ENCODE measurements at regions not wholly inside any gene's neighbourhood (a gene's known extent, or its start where the extent isn't known, plus 50 kb on each side); places are given as distances from the start of the nearest gene placed in this dataset.

DNA sequence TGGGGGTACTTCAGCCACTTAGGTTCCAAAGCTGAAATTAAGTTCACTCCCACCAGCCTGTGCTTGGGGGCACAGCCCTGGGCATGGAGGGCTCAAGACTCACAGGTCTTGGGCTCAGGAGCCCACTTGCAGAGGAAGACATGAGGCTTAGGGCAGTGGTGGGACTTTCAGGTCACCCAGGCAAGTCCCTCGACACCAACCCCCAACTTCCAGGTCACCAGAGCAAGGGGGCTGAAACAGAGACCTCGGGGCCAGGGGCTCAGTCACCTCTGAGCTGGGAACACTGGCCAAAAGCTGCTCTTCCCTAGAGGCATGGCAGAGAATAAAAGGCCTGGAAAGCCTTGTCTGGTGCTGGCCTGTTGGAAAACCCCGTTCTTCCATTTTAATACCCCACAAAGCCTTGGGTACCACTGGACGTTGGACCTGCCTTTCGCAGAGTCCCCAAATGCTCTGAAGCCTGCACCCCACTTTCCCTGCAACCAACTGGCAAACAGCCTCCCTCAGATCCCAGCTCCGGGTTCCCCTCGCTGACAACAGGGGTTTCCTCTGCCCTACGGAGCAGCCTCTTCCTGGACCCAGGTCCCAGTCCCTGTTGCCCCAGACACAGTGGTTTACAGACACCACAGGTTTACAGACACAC lies 160.9 kb upstream of the PMEPA1 start:
- H3K9me3 ChIP-seq, result no peaks in the 10 kb centered on the region
- H3K27me3 ChIP-seq, result peaks cover 0 to 45% (median 4%) of the 10 kb centered on the region in 3 donors
- 56 to 83% (median 69%) methylated on average over 7 to 8 of the region's 8 CpGs for WGBS, 5 donors
- TF ChIP-seq, protein P1, sequence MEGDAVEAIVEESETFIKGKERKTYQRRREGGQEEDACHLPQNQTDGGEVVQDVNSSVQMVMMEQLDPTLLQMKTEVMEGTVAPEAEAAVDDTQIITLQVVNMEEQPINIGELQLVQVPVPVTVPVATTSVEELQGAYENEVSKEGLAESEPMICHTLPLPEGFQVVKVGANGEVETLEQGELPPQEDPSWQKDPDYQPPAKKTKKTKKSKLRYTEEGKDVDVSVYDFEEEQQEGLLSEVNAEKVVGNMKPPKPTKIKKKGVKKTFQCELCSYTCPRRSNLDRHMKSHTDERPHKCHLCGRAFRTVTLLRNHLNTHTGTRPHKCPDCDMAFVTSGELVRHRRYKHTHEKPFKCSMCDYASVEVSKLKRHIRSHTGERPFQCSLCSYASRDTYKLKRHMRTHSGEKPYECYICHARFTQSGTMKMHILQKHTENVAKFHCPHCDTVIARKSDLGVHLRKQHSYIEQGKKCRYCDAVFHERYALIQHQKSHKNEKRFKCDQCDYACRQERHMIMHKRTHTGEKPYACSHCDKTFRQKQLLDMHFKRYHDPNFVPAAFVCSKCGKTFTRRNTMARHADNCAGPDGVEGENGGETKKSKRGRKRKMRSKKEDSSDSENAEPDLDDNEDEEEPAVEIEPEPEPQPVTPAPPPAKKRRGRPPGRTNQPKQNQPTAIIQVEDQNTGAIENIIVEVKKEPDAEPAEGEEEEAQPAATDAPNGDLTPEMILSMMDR (IDR thresholded peaks at IDR 0.05), result no peak
- TF ChIP-seq POLR2AphosphoS5 (IDR thresholded peaks at IDR 0.05) (no peak), POLR2A (IDR thresholded peaks at IDR 0.05) (no peak), EP300 (IDR thresholded peaks at IDR 0.05) (no peak)
- intact Hi-C loops (cut with DNase I; ENCODE audit: low total_unique reads), result no loop called here
- H3K4me1 ChIP-seq, result no peaks in the 10 kb centered on the region
- H3K27ac ChIP-seq, result no peak overlapping the region
- H3K36me3 ChIP-seq, result no peaks in the 10 kb centered on the region
- H3K4me3 ChIP-seq, result no peak overlapping the region
- DNase-seq, result no peak

DNA sequence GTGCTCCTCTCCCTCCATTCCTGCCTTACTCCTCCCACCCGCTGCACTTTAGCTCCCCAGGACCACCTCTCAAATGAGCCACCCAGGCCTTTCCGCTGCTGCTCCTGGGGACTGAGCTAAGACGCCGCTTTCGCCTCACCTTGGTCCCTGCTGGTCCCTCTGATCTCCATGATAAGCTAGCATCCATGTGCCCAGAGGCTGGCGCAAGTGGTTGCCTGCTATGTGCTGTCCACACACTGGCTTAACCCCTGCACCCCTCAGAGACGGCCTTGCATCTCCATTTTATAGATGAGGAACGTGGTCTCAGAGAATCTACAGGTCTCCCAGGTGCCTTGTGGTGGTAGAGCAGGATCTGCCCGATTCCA lies 160.1 kb upstream of the PMEPA1 start:
- no peaks in the 10 kb centered on the region for H3K36me3 ChIP-seq
- WGBS, 5 donors, result 65 to 74% (median 71%) methylated on average over 9 of the region's 9 CpGs
- H3K4me3 ChIP-seq, result no peak overlapping the region
- H3K4me1 ChIP-seq, result no peaks in the 10 kb centered on the region
- H3K27me3 ChIP-seq, result peaks cover 0 to 45% (median 4%) of the 10 kb centered on the region in 3 donors
- H3K27ac ChIP-seq, result no peak overlapping the region
- intact Hi-C loops (cut with DNase I; ENCODE audit: low total_unique reads), result no loop called here
- H3K9me3 ChIP-seq, result no peaks in the 10 kb centered on the region
- no peak for DNase-seq
- TF ChIP-seq POLR2AphosphoS5 (IDR thresholded peaks at IDR 0.05) (no peak), POLR2A (IDR thresholded peaks at IDR 0.05) (no peak)

DNA sequence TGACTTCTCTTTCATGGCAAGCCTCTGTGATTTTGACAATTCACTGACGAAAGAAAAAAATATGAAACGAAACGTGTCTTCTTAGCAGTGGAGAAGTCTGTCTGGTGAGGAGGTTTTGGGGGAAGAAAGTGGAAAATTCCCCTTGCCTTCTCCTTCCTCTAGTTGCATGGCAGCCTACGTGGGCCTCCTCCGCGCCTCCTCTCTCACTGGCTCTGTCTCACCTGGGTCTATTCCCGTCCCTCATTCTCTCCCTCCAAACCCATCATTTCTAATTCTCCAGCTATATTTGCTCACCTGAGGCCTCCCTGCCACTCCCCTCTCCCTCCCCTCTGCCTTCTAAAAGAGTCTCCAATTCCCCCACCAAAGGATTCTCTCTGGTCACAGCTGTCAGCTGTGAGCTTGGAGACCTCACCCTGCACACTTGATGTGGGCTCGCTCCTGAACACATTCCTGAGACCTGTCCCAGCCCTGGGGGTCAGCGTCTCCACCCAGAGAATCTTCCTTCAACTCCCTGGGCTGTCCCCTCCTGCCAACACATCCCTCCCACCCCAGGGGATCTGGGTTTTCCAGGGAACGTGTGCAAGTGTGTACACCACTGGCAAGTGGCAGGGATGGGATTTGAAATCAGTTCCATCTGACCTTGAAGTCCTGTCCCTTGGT lies 159.6 kb upstream of the PMEPA1 start:
- Histone ChIP-seq H3K27me3 (peaks cover 0 to 45% (median 4%) of the 10 kb centered on the region in 3 donors), H3K27ac (no peak overlapping the region), H3K4me1 (no peaks in the 10 kb centered on the region), H3K36me3 (no peaks in the 10 kb centered on the region), H3K9me3 (no peaks in the 10 kb centered on the region), H3K4me3 (no peak overlapping the region)
- intact Hi-C loops (cut with DNase I; ENCODE audit: low total_unique reads), result no loop called here
- TF ChIP-seq, protein P1 (IDR thresholded peaks at IDR 0.05), result no peak
- no peak for TF ChIP-seq POLR2AphosphoS5 (IDR thresholded peaks at IDR 0.05)
- TF ChIP-seq EP300 (IDR thresholded peaks at IDR 0.05), result no peak
- no peak for TF ChIP-seq POLR2A (IDR thresholded peaks at IDR 0.05)
- DNase-seq, result no peak
- 56 to 64% (median 58%) methylated on average over 10 of the region's 10 CpGs for WGBS, 5 donors

DNA sequence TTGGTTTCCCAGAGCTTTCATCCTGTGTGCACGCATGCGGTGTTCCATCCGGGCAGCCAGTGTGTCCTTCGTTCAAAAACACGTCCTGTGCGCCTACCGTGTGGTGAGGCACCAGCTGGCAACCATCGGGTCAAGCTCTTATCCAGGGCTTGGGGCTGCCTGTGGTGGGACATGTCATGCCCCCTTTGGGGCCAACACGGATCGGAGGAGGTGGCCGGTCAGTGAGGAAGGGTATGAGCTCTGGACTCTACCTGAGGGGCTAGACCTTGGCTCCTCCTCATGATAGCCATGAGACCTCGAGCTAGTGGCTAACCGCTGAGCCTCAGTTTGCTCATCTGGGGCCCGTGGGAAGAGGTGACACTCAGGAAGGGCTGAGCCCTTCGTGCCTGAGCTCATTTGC lies 158.5 kb upstream of the PMEPA1 start:
- Histone ChIP-seq H3K27ac (no peak overlapping the region), H3K4me3 (no peak overlapping the region), H3K9me3 (no peaks in the 10 kb centered on the region), H3K4me1 (no peaks in the 10 kb centered on the region), H3K27me3 (peaks cover 0 to 45% (median 4%) of the 10 kb centered on the region in 3 donors), H3K36me3 (no peaks in the 10 kb centered on the region)
- TF ChIP-seq EP300 (IDR thresholded peaks at IDR 0.05) (no peak), POLR2AphosphoS5 (IDR thresholded peaks at IDR 0.05) (no peak), POLR2A (IDR thresholded peaks at IDR 0.05) (no peak)
- TF ChIP-seq, protein P1 (IDR thresholded peaks at IDR 0.05), result no peak
- 86 to 89% (median 87%) methylated on average over 12 to 15 of the region's 15 CpGs for WGBS, 5 donors
- intact Hi-C loops (cut with DNase I; ENCODE audit: low total_unique reads), result no loop called here
- DNase-seq, result no peak

DNA sequence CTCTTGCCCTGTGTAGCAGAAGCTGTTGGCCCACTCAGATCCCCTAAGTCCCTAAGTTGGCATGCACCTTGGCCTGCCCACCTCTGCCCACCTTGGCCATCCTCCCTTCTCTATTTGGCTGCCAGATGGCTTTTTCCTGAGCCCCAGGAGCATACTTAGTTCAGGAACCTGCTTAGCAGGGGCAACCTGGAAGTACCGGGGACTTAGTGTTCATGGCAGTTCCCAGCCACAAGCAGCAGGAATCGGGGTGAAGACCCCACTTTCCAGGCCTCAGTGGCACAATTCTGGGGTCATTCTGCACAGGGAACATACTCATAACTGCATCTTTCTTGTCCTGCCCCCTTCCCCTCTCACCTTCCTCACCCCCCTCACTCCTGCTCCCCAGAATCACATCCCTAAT lies 158.0 kb upstream of the PMEPA1 start:
- intact Hi-C loops (cut with DNase I; ENCODE audit: low total_unique reads), result no loop called here
- Histone ChIP-seq H3K27ac (no peak overlapping the region), H3K27me3 (peaks cover 0 to 40% (median 4%) of the 10 kb centered on the region in 3 donors), H3K4me1 (no peaks in the 10 kb centered on the region), H3K9me3 (no peaks in the 10 kb centered on the region), H3K36me3 (no peaks in the 10 kb centered on the region), H3K4me3 (no peak overlapping the region)
- 74 to 90% (median 88%) methylated on average over 2 of the region's 2 CpGs for WGBS, 5 donors
- no peak for DNase-seq
- TF ChIP-seq, protein P1 (IDR thresholded peaks at IDR 0.05), result no peak
